IMR-90 (cell line): ENCODE measurements at regions not wholly inside any gene's neighbourhood (a gene's known extent, or its start where the extent isn't known, plus 50 kb on each side); places are given as distances from the start of the nearest gene placed in this dataset.

Source experiments
- ATAC-seq: fragments of 200-7000 bp; cut with Tn5 transposase; 2 replicates; pipeline ENCODE4 v1.9.1; 2020; ENCODE audit warnings: low read depth, mild to moderate bottlenecking, moderate library complexity
- BruUV-seq: library from RNA; stranded (reverse); fragments of 400-500 nt; replicated peaks from 2 replicates; lab custom pipeline; 2021; lab: Mats Ljungman, UMichigan
- CTCF ChIA-PET: fragments of 300-600 bp; formaldehyde crosslinking; extraction: SDS; loops from one replicate; lab custom pipeline; 2021; ENCODE audit warnings: antibody characterized with exemption; lab: Yijun Ruan, JAX
- POLR2A ChIA-PET: fragments of 300-600 bp; sonication (Branson Sonifier 250); formaldehyde crosslinking; loops from one replicate; lab custom pipeline; 2022; ENCODE audit warnings: antibody characterized with exemption; ENCODE audit not compliant: unreplicated experiment; lab: Charles Lee
- DNase-seq: peaks from one replicate; pipeline ENCODE4 v3.0.0; 2013
- H2AFZ ChIP-seq: replicated peaks from 2 replicates; pipeline ENCODE3; 2013; ENCODE audit warnings: low read length, mild to moderate bottlenecking; ENCODE audit not compliant: poor library complexity
- H2AK5ac ChIP-seq: 2 replicates; pipeline ENCODE4 v1.6.1; 2013; ENCODE audit warnings: low read depth, low read length, inconsistent platforms
- H2AK9ac ChIP-seq: replicated peaks from 2 replicates; pipeline ENCODE3; 2013; ENCODE audit warnings: mild to moderate bottlenecking, low read depth, low read length, moderate library complexity; ENCODE audit not compliant: poor library complexity
- H2BK120ac ChIP-seq: 2 replicates; pipeline ENCODE4 v1.6.1; 2013; ENCODE audit warnings: low read depth, low read length, inconsistent platforms
- H2BK15ac ChIP-seq: 3 replicates; pipeline ENCODE4 v1.6.1; 2013; ENCODE audit warnings: low read depth, low read length, inconsistent platforms
- H2BK20ac ChIP-seq: 2 replicates; pipeline ENCODE4 v1.6.1; 2013; ENCODE audit warnings: low read depth, mild to moderate bottlenecking, inconsistent platforms, low read length, moderate library complexity
- H2BK5ac ChIP-seq: 2 replicates; pipeline ENCODE4 v1.6.1; 2013; ENCODE audit warnings: mild to moderate bottlenecking, low read depth, low read length, inconsistent platforms; ENCODE audit not compliant: poor library complexity, severe bottlenecking
- H3K14ac ChIP-seq: replicated peaks from 2 replicates; pipeline ENCODE4 v1.6.1; 2013; ENCODE audit warnings: low read depth, low read length, inconsistent platforms
- H3K18ac ChIP-seq: 2 replicates; pipeline ENCODE4 v1.6.1; 2013; ENCODE audit warnings: low read depth, low read length, control low read depth
- H3K23ac ChIP-seq: 2 replicates; pipeline ENCODE4 v1.6.1; 2013; ENCODE audit warnings: low read depth, low read length, inconsistent platforms
- H3K27ac ChIP-seq: 2 replicates; pipeline ENCODE4 v1.5.1; 2013; ENCODE audit warnings: mild to moderate bottlenecking, control low read depth, low read length; ENCODE audit not compliant: insufficient read depth
- H3K27me3 ChIP-seq: 2 replicates; pipeline ENCODE4 v1.6.1; 2013; ENCODE audit warnings: low read length; ENCODE audit not compliant: control insufficient read depth, insufficient read depth
- H3K36me3 ChIP-seq: 2 replicates; pipeline ENCODE4 v1.6.1; 2013; ENCODE audit warnings: low read length, mixed read lengths; ENCODE audit not compliant: control insufficient read depth, insufficient read depth
- H3K4ac ChIP-seq: 2 replicates; pipeline ENCODE4 v1.6.1; 2013; ENCODE audit warnings: low read depth, low read length, inconsistent platforms
- H3K4me1 ChIP-seq: 2 replicates; pipeline ENCODE4 v1.6.1; 2013; ENCODE audit warnings: low read length, mixed read lengths; ENCODE audit not compliant: control insufficient read depth, insufficient read depth
- H3K4me2 ChIP-seq: 2 replicates; pipeline ENCODE4 v1.6.1; 2013; ENCODE audit warnings: low read depth, mild to moderate bottlenecking, control low read depth, low read length, moderate library complexity
- H3K4me3 ChIP-seq: 2 replicates; pipeline ENCODE4 v1.5.1; 2013; ENCODE audit warnings: low read depth, mild to moderate bottlenecking, control low read depth, low read length, moderate library complexity; ENCODE audit not compliant: insufficient read depth
- H3K56ac ChIP-seq: 2 replicates; pipeline ENCODE4 v1.6.1; 2013; ENCODE audit warnings: low read length, inconsistent platforms; ENCODE audit not compliant: insufficient read depth; ENCODE audit errors: extremely low read depth
- H3K79me1 ChIP-seq, 2 experiments: 2 replicates each; pipeline ENCODE4 v1.6.1; 2013; ENCODE audit warnings: low read length in 2 of 2, inconsistent platforms in 1 of 2, low read depth in 1 of 2
- H3K9ac ChIP-seq: 2 replicates; pipeline ENCODE4 v1.6.1; 2013; ENCODE audit warnings: low read depth, low read length, control low read depth
- H3K9me1 ChIP-seq: 2 replicates; pipeline ENCODE4 v1.6.1; 2013; ENCODE audit warnings: low read length, inconsistent platforms; ENCODE audit not compliant: insufficient read depth
- H3K9me3 ChIP-seq: 2 replicates; pipeline ENCODE4 v1.6.1; 2013; ENCODE audit warnings: low read length; ENCODE audit not compliant: control insufficient read depth, insufficient read depth
- H4K20me1 ChIP-seq: 2 replicates; pipeline ENCODE4 v1.6.1; 2013; ENCODE audit warnings: low read length, inconsistent platforms; ENCODE audit not compliant: insufficient read depth
- H4K5ac ChIP-seq: 2 replicates; pipeline ENCODE4 v1.6.1; 2013; ENCODE audit warnings: mild to moderate bottlenecking, low read depth, low read length, control low read depth
- H4K8ac ChIP-seq, 2 experiments: 2 replicates each; pipeline ENCODE4 v1.6.1; 2013; ENCODE audit warnings: low read depth in 2 of 2, low read length in 2 of 2, control low read depth in 1 of 2, inconsistent platforms in 1 of 2
- H4K91ac ChIP-seq: 2 replicates; pipeline ENCODE4 v1.6.1; 2013; ENCODE audit warnings: low read depth, low read length, inconsistent platforms; ENCODE audit not compliant: insufficient read depth
- MAZ ChIP-seq: IDR thresholded peaks from 2 replicates; pipeline ENCODE4 v1.6.1; 2012; ENCODE audit warnings: low read depth, mild to moderate bottlenecking, low read length, improper control_type of control experiment, moderate library complexity, borderline replicate concordance
- WGBS, 2 experiments: methylation state at CpG; one replicate each; pipeline versions ENCODE4 v1.1.5 to v1.1.7; 2013; ENCODE audit warnings: missing lambda C conversion rate in 2 of 2; ENCODE audit not compliant: insufficient read length in 1 of 2; ENCODE audit errors: extremely low coverage in 2 of 2; 5-methylcytosine and 5-hydroxymethylcytosine counted together
- dilution Hi-C: fragments of 300-500 bp; cut with HindIII; formaldehyde crosslinking; loops from one replicate; pipeline ENCODE4 v1.14.3; 2018; ENCODE audit warnings: low sequenced_read_pairs; ENCODE audit not compliant: unreplicated experiment
- in situ Hi-C: fragments of 300-500 bp; cut with MboI; formaldehyde crosslinking; loops from 3 replicates; pipeline ENCODE4 v1.14.3; 2019; ENCODE audit warnings: low sequenced_read_pairs, inconsistent platforms, mixed read lengths
- intact Hi-C: fragments of 100-400 bp; cut with micrococcal nuclease; formaldehyde crosslinking; loops from 2 replicates; pipeline ENCODE4 v1.10.0; 2022

DNA sequence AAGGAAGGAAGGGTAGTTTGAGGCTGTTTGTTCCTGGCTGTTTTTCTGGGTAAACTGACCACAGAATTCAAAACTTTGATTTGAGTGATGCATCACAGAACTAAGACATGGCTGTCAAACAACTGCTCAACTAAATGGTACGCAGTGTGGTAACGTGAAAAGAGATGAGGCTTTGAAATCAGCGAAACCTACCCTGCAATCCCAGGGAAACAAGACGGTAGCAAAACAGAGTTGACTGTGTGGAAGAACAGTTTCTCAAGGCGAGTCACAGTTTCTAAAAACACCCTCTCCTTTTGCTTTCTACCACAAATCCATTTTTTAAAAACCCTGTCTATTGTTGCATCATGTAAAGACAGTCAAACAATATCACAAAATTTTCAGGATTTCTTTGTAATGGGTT lies 156.0 kb upstream of the MAF start:
- dilution Hi-C loops = no loop called here
- no peak overlapping the region for H4K5ac ChIP-seq

More for the DNA sequence above, 156.0 kb upstream of the MAF start:
- Histone ChIP-seq H3K18ac (no peak overlapping the region), H3K27me3 (no peaks in the 10 kb centered on the region), H3K9me3 (peaks cover 4% of the 10 kb centered on the region; the same call in 1 of the 2 replicates), H3K9me1 (no peaks in the 10 kb centered on the region), H2BK120ac (no peak overlapping the region), H3K4ac (no peak overlapping the region), H4K20me1 (no peaks in the 10 kb centered on the region), H4K91ac (no peak overlapping the region), H3K27ac (no peak overlapping the region), H3K4me1 (no peaks in the 10 kb centered on the region), H3K36me3 (no peaks in the 10 kb centered on the region), H3K79me1 (no peaks in the 10 kb centered on the region), H2AK9ac (no peak overlapping the region), H4K8ac (no peak overlapping the region), H3K4me3 (no peak overlapping the region), H3K4me2 (no peak overlapping the region), H2AK5ac (no peak overlapping the region), H2BK20ac (no peak overlapping the region), H3K9ac (no peak overlapping the region), H3K14ac (no peak overlapping the region), H2BK15ac (no peak overlapping the region), H2BK5ac (no peak overlapping the region), H3K56ac (no peak overlapping the region), H3K23ac (no peak overlapping the region), H2AFZ (no peak overlapping the region)
- CTCF ChIA-PET = no interaction called here
- TF ChIP-seq MAZ = no peak
- in situ Hi-C loops (no loop called here), intact Hi-C loops (no loop called here)
- BruUV-seq = no TSS peak
- no peak for ATAC-seq
- DNase-seq = no peak
- WGBS, 2 experiments = 50% methylated on average over 2 of the region's 5 CpGs; no CpG with 5 or more reads in 1 of the 2 experiments
- POLR2A ChIA-PET = no interaction called here
